GM12892 (cell line): ENCODE measurements at regions not wholly inside any gene's neighbourhood (a gene's known extent, or its start where the extent isn't known, plus 50 kb on each side); places are given as distances from the start of the nearest gene placed in this dataset.

ENCODE experiments used
- DNase-seq: peaks from one replicate; pipeline ENCODE4 v3.0.0; 2011; ENCODE audit not compliant: insufficient read length
- FAIRE-seq: peaks from 2 replicates; lab custom pipeline; 2011; peaks lifted over from hg19 to GRCh38; lab: Jason Lieb, UNC
- POLR2A ChIP-seq: IDR thresholded peaks from 2 replicates; pipeline ENCODE4 v1.6.1; 2011; ENCODE audit warnings: low read depth, low read length, control low read depth
- POLR2AphosphoS5 ChIP-seq: IDR thresholded peaks from 2 replicates; pipeline ENCODE4 v1.6.1; 2011; ENCODE audit warnings: low read depth, low read length, control low read depth
- TAF1 ChIP-seq: IDR thresholded peaks from 2 replicates; pipeline ENCODE4 v1.6.1; 2011; ENCODE audit warnings: low read depth, mild to moderate bottlenecking, control low read depth, low read length, borderline replicate concordance

- DNase-seq (no peak), FAIRE-seq (no peak)
- TF ChIP-seq TAF1 (no peak), POLR2A (no peak), POLR2AphosphoS5 (no peak)
Measured at GRCh38 chr12:60836651-60837050, 1240.8 kb downstream of the SLC16A7 start.

GRCh38 chr12:60842181-60842580, 1246.4 kb downstream of the SLC16A7 start:
- FAIRE-seq (no peak), DNase-seq (no peak)
- no peak for TF ChIP-seq TAF1
- TF ChIP-seq POLR2AphosphoS5 = no peak
- no peak for TF ChIP-seq POLR2A

GRCh38 chr12:60844101-60844500, 1248.3 kb downstream of the SLC16A7 start:
- no peak for TF ChIP-seq TAF1
- TF ChIP-seq POLR2AphosphoS5 = no peak
- TF ChIP-seq POLR2A = no peak
- no peak for FAIRE-seq
- no peak for DNase-seq

GRCh38 chr12:60844875-60845274, 1249.0 kb downstream of the SLC16A7 start:
- DNase-seq = no peak
- TF ChIP-seq POLR2AphosphoS5 (no peak), TAF1 (no peak), POLR2A (no peak)
- FAIRE-seq = no peak

- no peak for TF ChIP-seq TAF1
- TF ChIP-seq POLR2A = no peak
- no peak for TF ChIP-seq POLR2AphosphoS5
- DNase-seq (no peak), FAIRE-seq (no peak)
Measured at GRCh38 chr12:60845696-60846095, 1249.9 kb downstream of the SLC16A7 start.

GRCh38 chr12:60847281-60847680, 1251.5 kb downstream of the SLC16A7 start:
- no peak for TF ChIP-seq POLR2AphosphoS5
- TF ChIP-seq TAF1 = no peak
- no peak for TF ChIP-seq POLR2A
- FAIRE-seq (no peak), DNase-seq (no peak)

GRCh38 chr12:60849723-60850122, 1253.9 kb downstream of the SLC16A7 start:
- FAIRE-seq = no peak
- no peak for DNase-seq
- TF ChIP-seq POLR2AphosphoS5 = no peak
- TF ChIP-seq TAF1 = no peak
- TF ChIP-seq POLR2A = no peak

GRCh38 chr12:60853407-60853806, 1257.6 kb downstream of the SLC16A7 start:
- FAIRE-seq (no peak), DNase-seq (no peak)
- TF ChIP-seq TAF1 (no peak), POLR2A (no peak), POLR2AphosphoS5 (no peak)

- DNase-seq (no peak), FAIRE-seq (no peak)
- TF ChIP-seq TAF1 (no peak), POLR2A (no peak), POLR2AphosphoS5 (no peak)
Measured at GRCh38 chr12:60863421-60863820, 1267.6 kb downstream of the SLC16A7 start.

GRCh38 chr12:60872219-60872618, 1276.4 kb downstream of the SLC16A7 start:
- TF ChIP-seq TAF1 (no peak), POLR2AphosphoS5 (no peak), POLR2A (no peak)
- FAIRE-seq = no peak
- DNase-seq = no peak

- TF ChIP-seq POLR2A = no peak
- no peak for TF ChIP-seq TAF1
- no peak for FAIRE-seq
- DNase-seq = no peak
Measured at GRCh38 chr12:60872850-60873713, 1277.3 kb downstream of the SLC16A7 start.

- no peak for TF ChIP-seq POLR2A
- TF ChIP-seq TAF1 = no peak
- TF ChIP-seq POLR2AphosphoS5 = no peak
- DNase-seq (no peak), FAIRE-seq (no peak)
Measured at GRCh38 chr12:60874091-60874490, 1278.3 kb downstream of the SLC16A7 start.
